Lung (tissue), 11 donors: ENCODE measurements at regions not wholly inside any gene's neighbourhood (a gene's known extent, or its start where the extent isn't known, plus 50 kb on each side); places are given as distances from the start of the nearest gene placed in this dataset.

Source experiments
- ATAC-seq: fragments of 200-7000 bp; cut with Tn5 transposase; one replicate; pipeline ENCODE4 v1.9.1; 2020; ENCODE audit warnings: moderate number of reproducible peaks; ENCODE audit not compliant: insufficient read depth, low FRiP score
- DNase-seq, 3 donors: peaks; one replicate each; pipeline ENCODE4 v3.0.0-alpha.2; 2013 to 2017
- H3K27ac ChIP-seq, 2 donors: one replicate each; pipeline ENCODE4 v1.5.1; 2013; ENCODE audit warnings: mild to moderate bottlenecking in 2 of 2, moderate library complexity in 2 of 2, control low read depth in 1 of 2, inconsistent platforms in 1 of 2, low read depth in 1 of 2, low read length in 1 of 2
- H3K27me3 ChIP-seq, 3 donors: one replicate each; pipeline ENCODE4 v1.5.1; 2013; ENCODE audit warnings: low read length in 2 of 3; ENCODE audit not compliant: control insufficient read depth in 3 of 3, insufficient read depth in 3 of 3
- H3K36me3 ChIP-seq, 4 donors: one replicate each; pipeline ENCODE4 v1.5.1; 2013; ENCODE audit warnings: low read length in 4 of 4, mild to moderate bottlenecking in 1 of 4, moderate library complexity in 1 of 4; ENCODE audit not compliant: control insufficient read depth in 4 of 4, insufficient read depth in 4 of 4
- H3K4me1 ChIP-seq, 5 donors: one replicate each; pipeline ENCODE4 v1.5.1; 2013; ENCODE audit warnings: low read length in 5 of 5, mild to moderate bottlenecking in 2 of 5, moderate library complexity in 1 of 5; ENCODE audit not compliant: control insufficient read depth in 5 of 5, insufficient read depth in 5 of 5
- H3K4me3 ChIP-seq: one replicate; pipeline ENCODE4 v1.5.1; 2013; ENCODE audit warnings: mild to moderate bottlenecking, control low read depth, moderate library complexity
- H3K9ac ChIP-seq, 2 donors: one replicate each; pipeline ENCODE4 v1.5.1; 2013; ENCODE audit warnings: low read length in 2 of 2, control low read depth in 1 of 2; ENCODE audit not compliant: insufficient read depth in 1 of 2
- H3K9me3 ChIP-seq, 4 donors: one replicate each; pipeline ENCODE4 v1.5.1; 2013; ENCODE audit warnings: low read length in 3 of 4, mild to moderate bottlenecking in 1 of 4, moderate library complexity in 1 of 4; ENCODE audit not compliant: control insufficient read depth in 4 of 4, insufficient read depth in 3 of 4
- CTCF ChIP-seq: IDR thresholded peaks from 2 replicates; pipeline ENCODE4 v1.5.1; 2012; ENCODE audit warnings: mild to moderate bottlenecking; ENCODE audit errors: control extremely low read depth, extremely low read depth
- WGBS, 2 donors: extraction: QIAGEN DNeasy Blood & Tissue Kit; methylation state at CpG; one replicate each; pipeline ENCODE4 v1.1.7; 2013; 5-methylcytosine and 5-hydroxymethylcytosine counted together
- donor health status: control.
- donor health status: control.
- donor health status: Bipolar disorder and iron deficiency.
- donor health status: healthy.
- donor health status: DM: yes; HTN: yes; CAD: no.

- ATAC-seq (no peak), DNase-seq (no peak)
- Histone ChIP-seq H3K4me3 (no peak overlapping the region), H3K9me3 (peaks cover 0 to under 1% (median 0%) of the 10 kb centered on the region in 4 donors), H3K4me1 (peaks cover 0 to 6% (median 0%) of the 10 kb centered on the region in 5 donors), H3K36me3 (no peaks in the 10 kb centered on the region), H3K9ac (no peak overlapping the region), H3K27ac (no peak overlapping the region), H3K27me3 (no peaks in the 10 kb centered on the region)
- WGBS, 2 donors, result 81 to 91% methylated on average over 3 of the region's 3 CpGs
- TF ChIP-seq CTCF, result no peak
Measured at GRCh38 chr13:22154041-22154440, 483.2 kb downstream of the FGF9 start.

- Histone ChIP-seq H3K27me3 (no peaks in the 10 kb centered on the region), H3K9ac (no peak overlapping the region), H3K36me3 (no peaks in the 10 kb centered on the region), H3K4me1 (peaks cover 0 to 14% (median 0%) of the 10 kb centered on the region in 5 donors), H3K27ac (no peak overlapping the region), H3K9me3 (no peaks in the 10 kb centered on the region), H3K4me3 (no peak overlapping the region)
- DNase-seq, result no peak
- ATAC-seq, result no peak
- whole genome bisulfite sequencing, 2 donors, result 79 to 81% methylated on average over 3 of the region's 3 CpGs
- TF ChIP-seq CTCF, result no peak
Measured at GRCh38 chr13:22161871-22162270, 491.0 kb downstream of the FGF9 start.

- H3K9me3 ChIP-seq, result no peaks in the 10 kb centered on the region
- no peak overlapping the region for H3K27ac ChIP-seq
- peaks cover 0 to 14% (median 0%) of the 10 kb centered on the region in 5 donors for H3K4me1 ChIP-seq
- H3K4me3 ChIP-seq, result no peak overlapping the region
- DNase-seq, result peak in 1 of 3 donors; percentile 22
- no peak for TF ChIP-seq CTCF
- H3K9ac ChIP-seq, result no peak overlapping the region
- no peak for ATAC-seq
- WGBS, 2 donors, result 31 to 54% methylated on average over 1 of the region's 1 CpG
- H3K27me3 ChIP-seq, result no peaks in the 10 kb centered on the region
- no peaks in the 10 kb centered on the region for H3K36me3 ChIP-seq
Measured at GRCh38 chr13:22162889-22163288, 492.0 kb downstream of the FGF9 start.
